ENCODE measurements at regions not wholly inside any gene's neighbourhood (a gene's known extent, or its start where the extent isn't known, plus 50 kb on each side); places are given as distances from the start of the nearest gene placed in this dataset.

GRCh38 chr18:34620258-34620861, 89.7 kb upstream of the DTNA start:
- BruUV-seq (replicated peaks) = no TSS peak
- no peak overlapping the region for H3K4me3 ChIP-seq (ENCODE audit: low read depth in 2 of 2, low read length in 2 of 2)
- no peaks in the 10 kb centered on the region for H3K4me1 ChIP-seq (ENCODE audit: control insufficient read depth, insufficient read depth, low read length)
- H3K9me3 ChIP-seq (ENCODE audit: control insufficient read depth, insufficient read depth, low read depth, low read length) = no peaks in the 10 kb centered on the region
- in situ Hi-C loops (cut with HindIII; ENCODE audit: low pct_unique_long_range_greater_than_20kb, low sequenced_read_pairs) (no loop called here), intact Hi-C loops (cut with micrococcal nuclease; ENCODE audit: unreplicated experiment) (no loop called here)
- no peak for TF ChIP-seq SIN3A (IDR thresholded peaks at IDR 0.05; ENCODE audit: borderline replicate concordance, insufficient read depth, low read depth, low read length)
- TF ChIP-seq TCF7L2 (IDR thresholded peaks at IDR 0.05; ENCODE audit: low read depth, low read length) = no peak
- TF ChIP-seq CTCF (IDR thresholded peaks at IDR 0.05) = no peak
- TF ChIP-seq POLR2AphosphoS5 (IDR thresholded peaks at IDR 0.05; ENCODE audit: low read depth, low read length) = no peak
- TF ChIP-seq REST (IDR thresholded peaks at IDR 0.05; ENCODE audit: insufficient read depth in 1 of 2, low read depth in 2 of 2, low read length in 1 of 2) = no peak
- ChIA-PET POLR2A (no interaction called here), CTCF (no interaction called here)
- no peak for DNase-seq (ENCODE audit: low read depth, low spot score)
- H3K27me3 ChIP-seq (ENCODE audit: control insufficient read depth, insufficient read depth, low read length) = no peaks in the 10 kb centered on the region
- H3K36me3 ChIP-seq (ENCODE audit: control insufficient read depth, insufficient read depth, low read length) = no peaks in the 10 kb centered on the region
- H3K27ac ChIP-seq (ENCODE audit: low read length) = no peak overlapping the region
- ATAC-seq = no peak

- CTCF ChIA-PET = no interaction called here
- Histone ChIP-seq H3K36me3 (ENCODE audit: control insufficient read depth, insufficient read depth, low read length) (no peaks in the 10 kb centered on the region), H3K4me3 (ENCODE audit: low read depth in 2 of 2, low read length in 2 of 2) (no peak overlapping the region), H3K4me1 (ENCODE audit: control insufficient read depth, insufficient read depth, low read length) (no peaks in the 10 kb centered on the region), H3K9me3 (ENCODE audit: control insufficient read depth, insufficient read depth, low read depth, low read length) (no peaks in the 10 kb centered on the region), H3K27me3 (ENCODE audit: control insufficient read depth, insufficient read depth, low read length) (no peaks in the 10 kb centered on the region), H3K27ac (ENCODE audit: low read length) (no peak overlapping the region)
- TF ChIP-seq SIN3A (IDR thresholded peaks at IDR 0.05; ENCODE audit: borderline replicate concordance, insufficient read depth, low read depth, low read length) (no peak), REST (IDR thresholded peaks at IDR 0.05; ENCODE audit: insufficient read depth in 1 of 2, low read depth in 2 of 2, low read length in 1 of 2) (no peak), TCF7L2 (IDR thresholded peaks at IDR 0.05; ENCODE audit: low read depth, low read length) (no peak), POLR2AphosphoS5 (IDR thresholded peaks at IDR 0.05; ENCODE audit: low read depth, low read length) (no peak), CTCF (IDR thresholded peaks at IDR 0.05) (no peak)
- no TSS peak for BruUV-seq (replicated peaks)
- in situ Hi-C loops (cut with HindIII; ENCODE audit: low pct_unique_long_range_greater_than_20kb, low sequenced_read_pairs) (no loop called here), intact Hi-C loops (cut with micrococcal nuclease; ENCODE audit: unreplicated experiment) (no loop called here)
- ATAC-seq = no peak
- POLR2A ChIA-PET = no interaction called here
- DNase-seq (ENCODE audit: low read depth, low spot score) = no peak
Measured at GRCh38 chr18:34623557-34623956, 86.5 kb upstream of the DTNA start.

Measured in Panc1 (cell line).